SK-N-SH (cell line): ENCODE measurements at regions not wholly inside any gene's neighbourhood (a gene's known extent, or its start where the extent isn't known, plus 50 kb on each side); places are given as distances from the start of the nearest gene placed in this dataset.

Experiments used
- ELF1 ChIP-seq: IDR thresholded peaks from 2 replicates; pipeline ENCODE4 v1.4.0; 2012
- EZH2phosphoT487 ChIP-seq: fragments of 200-600 bp; sonication (generic); IDR thresholded peaks from 2 replicates; pipeline ENCODE4 v1.6.1; 2017; ENCODE audit warnings: low read depth, mixed run types, mild to moderate bottlenecking, antibody characterized with exemption, moderate library complexity, borderline replicate concordance
- IRF3 ChIP-seq: fragments of 150-350 bp; IDR thresholded peaks from 2 replicates; pipeline ENCODE4 v1.6.1; 2016; ENCODE audit warnings: mild to moderate bottlenecking, low read depth, low read length
- MXI1 ChIP-seq: IDR thresholded peaks from 2 replicates; pipeline ENCODE4 v1.6.1; 2012; ENCODE audit warnings: mild to moderate bottlenecking, low read depth, low read length, improper control_type of control experiment
- PBX3 ChIP-seq: IDR thresholded peaks from 2 replicates; pipeline ENCODE4; 2012
- SMC3 ChIP-seq: IDR thresholded peaks from 2 replicates; pipeline ENCODE4 v1.6.1; 2012; ENCODE audit warnings: low read depth, low read length, improper control_type of control experiment
- TF ChIP-seq, protein P1 (sequence below): IDR thresholded peaks from 2 replicates; pipeline ENCODE4 v1.4.0; 2012; ENCODE audit warnings: low read depth
- TF ChIP-seq, protein P2 (sequence below): fragments of 200-600 bp; sonication (generic); IDR thresholded peaks from 2 replicates; pipeline ENCODE4 v1.6.1; 2017; ENCODE audit warnings: antibody characterized with exemption, mild to moderate bottlenecking, moderate library complexity

DNA sequence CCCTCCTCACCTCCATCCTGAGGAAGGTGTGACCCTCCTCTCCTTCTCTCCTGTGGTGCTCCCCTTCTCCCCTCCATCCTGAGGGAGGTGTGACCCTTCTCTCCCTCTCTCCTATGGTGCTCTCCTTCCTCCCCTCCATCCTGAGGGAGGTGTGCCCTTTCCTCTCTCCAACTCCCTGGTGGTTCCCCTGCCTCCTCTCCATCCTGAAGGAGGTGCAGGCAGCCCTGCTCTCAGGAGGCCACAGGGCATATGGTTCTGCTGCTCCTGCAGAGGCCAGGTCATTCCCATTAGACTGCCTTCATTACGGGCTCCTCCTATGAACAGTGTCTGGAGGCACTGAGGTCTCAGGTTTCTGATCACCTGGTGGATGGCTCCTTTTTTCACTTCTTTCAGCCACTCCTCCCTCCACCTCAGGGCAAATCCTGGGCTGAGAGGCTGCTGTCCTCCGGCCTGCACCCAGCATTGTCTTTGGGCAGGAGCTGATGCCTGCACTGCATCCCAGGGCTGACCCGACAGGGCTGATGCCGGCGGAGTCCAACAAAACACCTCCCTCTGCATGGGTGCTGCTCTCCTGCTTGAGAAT is 197.1 kb downstream of the MED10 start:
- TF ChIP-seq, protein P1, sequence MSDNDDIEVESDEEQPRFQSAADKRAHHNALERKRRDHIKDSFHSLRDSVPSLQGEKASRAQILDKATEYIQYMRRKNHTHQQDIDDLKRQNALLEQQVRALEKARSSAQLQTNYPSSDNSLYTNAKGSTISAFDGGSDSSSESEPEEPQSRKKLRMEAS, result no peak
- TF ChIP-seq, protein P2, sequence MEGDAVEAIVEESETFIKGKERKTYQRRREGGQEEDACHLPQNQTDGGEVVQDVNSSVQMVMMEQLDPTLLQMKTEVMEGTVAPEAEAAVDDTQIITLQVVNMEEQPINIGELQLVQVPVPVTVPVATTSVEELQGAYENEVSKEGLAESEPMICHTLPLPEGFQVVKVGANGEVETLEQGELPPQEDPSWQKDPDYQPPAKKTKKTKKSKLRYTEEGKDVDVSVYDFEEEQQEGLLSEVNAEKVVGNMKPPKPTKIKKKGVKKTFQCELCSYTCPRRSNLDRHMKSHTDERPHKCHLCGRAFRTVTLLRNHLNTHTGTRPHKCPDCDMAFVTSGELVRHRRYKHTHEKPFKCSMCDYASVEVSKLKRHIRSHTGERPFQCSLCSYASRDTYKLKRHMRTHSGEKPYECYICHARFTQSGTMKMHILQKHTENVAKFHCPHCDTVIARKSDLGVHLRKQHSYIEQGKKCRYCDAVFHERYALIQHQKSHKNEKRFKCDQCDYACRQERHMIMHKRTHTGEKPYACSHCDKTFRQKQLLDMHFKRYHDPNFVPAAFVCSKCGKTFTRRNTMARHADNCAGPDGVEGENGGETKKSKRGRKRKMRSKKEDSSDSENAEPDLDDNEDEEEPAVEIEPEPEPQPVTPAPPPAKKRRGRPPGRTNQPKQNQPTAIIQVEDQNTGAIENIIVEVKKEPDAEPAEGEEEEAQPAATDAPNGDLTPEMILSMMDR, result no peak
- TF ChIP-seq EZH2phosphoT487, result no peak
- no peak for TF ChIP-seq PBX3
- TF ChIP-seq ELF1, result no peak
- TF ChIP-seq IRF3, result no peak
- no peak for TF ChIP-seq SMC3
- no peak for TF ChIP-seq MXI1
